ENCODE measurements at regions not wholly inside any gene's neighbourhood (a gene's known extent, or its start where the extent isn't known, plus 50 kb on each side); places are given as distances from the start of the nearest gene placed in this dataset.

DNA sequence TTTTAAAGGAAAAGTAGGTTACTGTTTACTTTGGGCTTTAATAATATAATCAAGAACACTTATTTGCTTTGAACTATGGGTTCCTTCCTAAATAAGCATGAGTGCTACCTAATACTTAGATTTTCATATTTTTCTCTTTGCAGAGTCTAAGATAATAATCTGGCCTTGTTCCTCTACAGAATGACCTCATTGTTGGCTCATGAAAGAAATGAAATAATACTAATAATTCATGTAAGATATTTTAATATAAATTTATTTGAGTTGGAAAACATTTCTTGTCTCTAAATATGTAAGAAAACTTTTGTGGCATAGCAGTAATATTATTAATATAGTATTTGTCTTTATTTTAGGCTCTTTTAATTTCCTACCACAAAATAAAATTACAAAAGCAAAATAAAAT lies 601.3 kb downstream of the IQCM start:
- H3K9me3 ChIP-seq (ENCODE audit: insufficient read depth in 2 of 2, low read depth in 1 of 2, low read length in 1 of 2) = peaks cover 0 to 1% of the 10 kb centered on the region in 2 experiments; a peak in 1 of 4 replicates
- no peak overlapping the region for H2BK15ac ChIP-seq (ENCODE audit: low read length)
- H2BK120ac ChIP-seq (replicated peaks; ENCODE audit: low read depth, low read length) = no peak overlapping the region
- DNase-seq (ENCODE audit: low read depth in 1 of 2, low spot score in 2 of 2) (no peak), FAIRE-seq (no peak)
- H3K23ac ChIP-seq (ENCODE audit: insufficient read length) = no peak overlapping the region
- no peak overlapping the region for H2BK5ac ChIP-seq (ENCODE audit: low read depth, low read length)
- no peaks in the 10 kb centered on the region for H3K79me2 ChIP-seq (ENCODE audit: control insufficient read depth in 1 of 2, insufficient read depth in 2 of 2, low read length in 2 of 2)
- no peak overlapping the region for H2BK12ac ChIP-seq (ENCODE audit: low read depth, low read length)
- H3K56ac ChIP-seq (replicated peaks; ENCODE audit: insufficient read length, low read depth, low read length) = no peak overlapping the region
- H3K4me2 ChIP-seq (ENCODE audit: insufficient read depth in 1 of 2, low read depth in 2 of 2, low read length in 2 of 2) = no peak overlapping the region
- CTCF ChIA-PET (ENCODE audit: partially characterized antibody) = no interaction called here
- H3K9ac ChIP-seq (replicated peaks in 1 of 4; ENCODE audit: extremely low read depth in 1 of 4, low read depth in 3 of 4, low read length in 3 of 4) = no peak overlapping the region
- no peak overlapping the region for H4K8ac ChIP-seq (ENCODE audit: extremely low read depth, insufficient read depth, low read length)
- no peaks in the 10 kb centered on the region for H3K23me2 ChIP-seq (ENCODE audit: low read depth, low read length)
- no peaks in the 10 kb centered on the region for H3K79me1 ChIP-seq (ENCODE audit: low read depth, low read length)
- POLR2A ChIA-PET (ENCODE audit: partially characterized antibody) = no interaction called here
- H3K4me1 ChIP-seq (replicated peaks in 1 of 4; ENCODE audit: control insufficient read depth in 3 of 4, insufficient read depth in 4 of 4, low read length in 3 of 4) = no peaks in the 10 kb centered on the region
- no peak overlapping the region for H4K5ac ChIP-seq (ENCODE audit: insufficient read length, low read depth, low read length)
- H3K18ac ChIP-seq (ENCODE audit: extremely low read depth, low read length) = no peak overlapping the region
- no peaks in the 10 kb centered on the region for H4K20me1 ChIP-seq (replicated peaks in 1 of 2; ENCODE audit: control insufficient read depth in 1 of 2, insufficient read depth in 2 of 2, low read length in 2 of 2)
- no peak overlapping the region for H2AK5ac ChIP-seq (ENCODE audit: low read depth, low read length)
- H3K14ac ChIP-seq (ENCODE audit: insufficient read length) = no peak overlapping the region
- H4K91ac ChIP-seq (replicated peaks; ENCODE audit: insufficient read length, low read length) = no peak overlapping the region
- no peak overlapping the region for H3K27ac ChIP-seq (ENCODE audit: low read depth, low read length)
- TF ChIP-seq NRF1 (IDR thresholded peaks at IDR 0.05; ENCODE audit: low read depth, low read length) = no peak
- no peak for TF ChIP-seq CBX8 (IDR thresholded peaks at IDR 0.05; ENCODE audit: borderline replicate concordance, low read depth, low read length)
- no peak for TF ChIP-seq GTF2F1 (IDR thresholded peaks at IDR 0.05; ENCODE audit: borderline replicate concordance, low read depth, low read length)
- no peak for TF ChIP-seq SUZ12 (IDR thresholded peaks at IDR 0.05; ENCODE audit: low read length)
- TF ChIP-seq, protein P1, sequence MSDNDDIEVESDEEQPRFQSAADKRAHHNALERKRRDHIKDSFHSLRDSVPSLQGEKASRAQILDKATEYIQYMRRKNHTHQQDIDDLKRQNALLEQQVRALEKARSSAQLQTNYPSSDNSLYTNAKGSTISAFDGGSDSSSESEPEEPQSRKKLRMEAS (IDR thresholded peaks at IDR 0.05) = no peak
- no peak for TF ChIP-seq BRCA1 (IDR thresholded peaks at IDR 0.05; ENCODE audit: low read depth, low read length)
- no peak for TF ChIP-seq CHD2 (IDR thresholded peaks at IDR 0.05; ENCODE audit: low read length)
- TF ChIP-seq CREB1 (IDR thresholded peaks at IDR 0.05) = no peak
- TF ChIP-seq CHD1 (IDR thresholded peaks at IDR 0.05; ENCODE audit: low read depth, low read length) = no peak
- TF ChIP-seq, protein P2, sequence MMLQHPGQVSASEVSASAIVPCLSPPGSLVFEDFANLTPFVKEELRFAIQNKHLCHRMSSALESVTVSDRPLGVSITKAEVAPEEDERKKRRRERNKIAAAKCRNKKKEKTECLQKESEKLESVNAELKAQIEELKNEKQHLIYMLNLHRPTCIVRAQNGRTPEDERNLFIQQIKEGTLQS (IDR thresholded peaks at IDR 0.05; ENCODE audit: insufficient read depth, low read depth, low read length) = no peak
- no peak for TF ChIP-seq EP300 (IDR thresholded peaks at IDR 0.05; ENCODE audit: borderline replicate concordance in 1 of 2, low read depth in 2 of 2, low read length in 2 of 2)
- no peak for TF ChIP-seq RXRA (IDR thresholded peaks at IDR 0.05; ENCODE audit: insufficient read depth, low read depth, low read length)
- TF ChIP-seq TCF12 (IDR thresholded peaks at IDR 0.05; ENCODE audit: low read depth, low read length) = no peak
- no peak for TF ChIP-seq GABPA (IDR thresholded peaks at IDR 0.05; ENCODE audit: borderline replicate concordance, insufficient read depth, low read length)
- TF ChIP-seq RBBP5 (IDR thresholded peaks at IDR 0.05; ENCODE audit: borderline replicate concordance, low read depth, low read length) = no peak
- no peak overlapping the region for H3K4me3 ChIP-seq (ENCODE audit: extremely low read depth in 1 of 4, insufficient read depth in 2 of 4, low read depth in 3 of 4, low read length in 4 of 4)
- no peaks in the 10 kb centered on the region for H3K36me3 ChIP-seq (ENCODE audit: control insufficient read depth in 2 of 4, insufficient read depth in 4 of 4, low read length in 3 of 4)
- H3K27me3 ChIP-seq (replicated peaks in 1 of 4; ENCODE audit: control insufficient read depth in 3 of 4, extremely low read depth in 1 of 4, insufficient read depth in 3 of 4, low read length in 3 of 4) = no peaks in the 10 kb centered on the region
- H3K4ac ChIP-seq (replicated peaks; ENCODE audit: insufficient read length, low read depth, low read length) = no peak overlapping the region
- H2BK20ac ChIP-seq (ENCODE audit: low read length) = no peak overlapping the region
- H2AFZ ChIP-seq (ENCODE audit: low read length) = no peak overlapping the region

Data from H1 (cell line).